ENCODE measurements at regions not wholly inside any gene's neighbourhood (a gene's known extent, or its start where the extent isn't known, plus 50 kb on each side); places are given as distances from the start of the nearest gene placed in this dataset.
"Not testable (repeated sequence)": the region's sequence is repeated elsewhere in the genome, so short reads cannot be mapped to it uniquely, and the experiment has no call there.

DNA sequence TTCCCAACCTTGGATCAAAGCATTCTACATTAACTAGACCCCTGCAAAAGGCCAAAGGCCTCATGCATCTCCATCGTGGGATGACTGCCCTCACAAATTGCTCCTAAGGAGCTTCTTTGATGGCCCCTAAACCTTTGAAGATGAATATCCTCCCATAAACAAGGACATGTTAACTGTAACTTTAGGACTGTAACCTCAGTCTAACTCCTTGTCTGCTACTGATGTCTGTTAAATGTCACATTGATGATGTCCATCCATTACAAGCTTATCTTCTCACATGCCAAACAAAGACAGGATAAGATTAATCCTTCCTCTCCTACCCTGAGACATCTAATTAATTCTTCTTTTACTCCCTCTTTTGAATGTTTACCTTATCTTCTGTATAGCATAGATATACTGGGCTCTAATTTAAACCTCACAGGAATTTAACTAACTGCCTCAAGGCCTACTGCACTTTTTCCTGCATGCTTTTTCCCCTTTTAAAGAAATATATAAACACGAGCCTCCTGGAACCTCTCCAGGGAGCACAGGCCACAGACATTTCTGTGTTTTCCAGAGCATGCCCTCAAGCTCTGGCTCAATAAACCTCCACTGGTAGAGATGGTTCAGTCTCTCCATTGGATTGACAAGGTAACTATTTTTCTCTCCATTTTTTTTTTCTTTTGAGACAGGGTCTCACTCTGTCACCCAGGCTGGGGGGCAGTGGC is 90.6 kb upstream of the SLC25A48 start:
- POLR2A ChIA-PET, result no interaction called here
- TF ChIP-seq NFRKB (IDR thresholded peaks at IDR 0.05) (no peak), ZNF384 (IDR thresholded peaks at IDR 0.05) (no peak), ELF4 (IDR thresholded peaks at IDR 0.05) (no peak), SP1 (IDR thresholded peaks at IDR 0.05) (no peak), SUZ12 (IDR thresholded peaks at IDR 0.05) (no peak), FOXK2 (IDR thresholded peaks at IDR 0.05) (no peak), ARNT (IDR thresholded peaks at IDR 0.05) (no peak), LEF1 (IDR thresholded peaks at IDR 0.05; ENCODE audit: borderline replicate concordance) (no peak), FOXM1 (IDR thresholded peaks at IDR 0.05; ENCODE audit: borderline replicate concordance) (no peak), L3MBTL2 (conservative IDR thresholded peaks at IDR 0.05) (no peak), FOXA1 (IDR thresholded peaks at IDR 0.05) (no peak), BHLHE40 (IDR thresholded peaks at IDR 0.05; ENCODE audit: borderline replicate concordance) (no peak), HDGF (IDR thresholded peaks at IDR 0.05; ENCODE audit: borderline replicate concordance) (no peak), CTBP1 (IDR thresholded peaks at IDR 0.05; ENCODE audit: borderline replicate concordance) (no peak), TARDBP (IDR thresholded peaks at IDR 0.05) (no peak)
- TF ChIP-seq, protein P1, sequence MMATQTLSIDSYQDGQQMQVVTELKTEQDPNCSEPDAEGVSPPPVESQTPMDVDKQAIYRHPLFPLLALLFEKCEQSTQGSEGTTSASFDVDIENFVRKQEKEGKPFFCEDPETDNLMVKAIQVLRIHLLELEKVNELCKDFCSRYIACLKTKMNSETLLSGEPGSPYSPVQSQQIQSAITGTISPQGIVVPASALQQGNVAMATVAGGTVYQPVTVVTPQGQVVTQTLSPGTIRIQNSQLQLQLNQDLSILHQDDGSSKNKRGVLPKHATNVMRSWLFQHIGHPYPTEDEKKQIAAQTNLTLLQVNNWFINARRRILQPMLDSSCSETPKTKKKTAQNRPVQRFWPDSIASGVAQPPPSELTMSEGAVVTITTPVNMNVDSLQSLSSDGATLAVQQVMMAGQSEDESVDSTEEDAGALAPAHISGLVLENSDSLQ (IDR thresholded peaks at IDR 0.05), result no peak
- no peak for DNase-seq (ENCODE audit: extremely low spot score)
- CTCF ChIA-PET, result interaction anchor here (0.7 kb wide), 1 partner anchor 14 kb away, joined by 3 read pairs; no protein-coding TSS in a partner anchor

DNA sequence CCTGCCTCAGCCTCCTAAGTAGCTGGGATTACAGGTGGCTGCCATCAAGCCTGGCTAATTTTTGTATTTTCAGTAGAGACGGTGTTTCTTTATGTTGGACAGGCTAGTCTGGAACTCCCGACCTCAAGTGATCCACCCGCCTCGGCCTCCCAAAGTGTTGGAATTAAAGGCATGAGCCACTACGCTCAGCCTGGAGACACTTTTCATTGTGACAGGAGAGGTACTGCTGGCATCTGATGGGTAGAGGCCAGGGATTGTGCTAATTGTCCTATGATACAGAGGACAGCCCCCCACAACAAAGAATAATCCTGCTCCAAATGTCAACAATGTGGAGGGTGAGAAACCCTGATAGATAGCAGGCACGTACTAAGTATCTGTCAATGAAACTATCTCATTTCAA is 91.3 kb upstream of the SLC25A48 start:
- no peak for DNase-seq (ENCODE audit: extremely low spot score)
- ChIA-PET POLR2A (no interaction called here), CTCF (interaction anchor here (0.7 to 1.2 kb wide), 2 partner anchors 14 to 92 kb away, joined by 3 read pairs; partner anchors contain the start of gene SLC25A48)
- TF ChIP-seq SUZ12 (IDR thresholded peaks at IDR 0.05), result no peak
- no peak for TF ChIP-seq ZNF384 (IDR thresholded peaks at IDR 0.05)
- TF ChIP-seq, protein P1 (IDR thresholded peaks at IDR 0.05), result no peak
- TF ChIP-seq L3MBTL2 (conservative IDR thresholded peaks at IDR 0.05), result no peak
- TF ChIP-seq SP1 (IDR thresholded peaks at IDR 0.05), result no peak
- TF ChIP-seq FOXM1 (IDR thresholded peaks at IDR 0.05; ENCODE audit: borderline replicate concordance), result no peak
- no peak for TF ChIP-seq FOXA1 (IDR thresholded peaks at IDR 0.05)
- no peak for TF ChIP-seq NFRKB (IDR thresholded peaks at IDR 0.05)
- no peak for TF ChIP-seq LEF1 (IDR thresholded peaks at IDR 0.05; ENCODE audit: borderline replicate concordance)
- TF ChIP-seq BHLHE40 (IDR thresholded peaks at IDR 0.05; ENCODE audit: borderline replicate concordance), result no peak
- no peak for TF ChIP-seq TARDBP (IDR thresholded peaks at IDR 0.05)

DNA sequence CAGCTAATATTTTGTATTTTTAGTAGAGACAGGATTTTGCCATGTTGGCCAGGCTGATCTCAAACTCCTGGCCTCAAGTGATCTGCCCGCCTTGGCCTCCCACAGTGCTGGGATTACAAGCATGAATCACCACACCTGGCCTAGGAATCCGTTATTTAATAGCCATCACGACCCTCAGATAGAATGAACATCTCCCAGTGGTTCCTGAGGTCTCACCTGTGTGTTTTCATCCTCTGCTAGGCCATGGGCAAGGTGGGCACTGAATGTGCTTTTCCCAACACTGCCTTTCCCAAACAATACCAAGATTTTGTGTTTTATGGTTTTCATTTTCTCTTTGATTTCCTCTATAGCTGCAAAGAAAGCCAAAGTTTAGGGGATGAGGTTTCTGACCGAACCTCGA is 92.2 kb upstream of the SLC25A48 start:
- POLR2A ChIA-PET; DNase-seq (ENCODE audit: extremely low spot score): not testable (repeated sequence)
- CTCF ChIA-PET, result interaction anchor here (1.2 kb wide), 1 partner anchor 93 kb away, joined by 3 read pairs; the partner anchor contains the start of gene SLC25A48

DNA sequence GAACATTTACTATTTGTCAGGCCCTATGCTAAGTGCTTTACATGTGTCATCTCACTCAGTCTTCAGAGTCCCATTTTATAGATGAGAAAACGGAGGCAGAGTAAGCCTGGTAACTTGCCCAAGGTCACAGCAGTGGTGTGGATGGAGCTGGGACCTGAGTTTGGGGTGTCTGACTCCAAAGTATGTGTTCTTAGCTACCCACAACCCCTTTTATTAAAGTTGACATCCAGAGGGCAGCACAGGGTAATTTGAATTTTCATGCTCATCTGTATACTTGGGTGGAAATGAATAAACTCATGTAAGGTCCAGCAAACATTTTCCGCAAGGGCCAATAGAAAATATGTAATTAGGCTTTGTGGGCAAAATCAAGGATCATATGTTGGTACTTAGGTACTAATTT is 93.4 kb upstream of the SLC25A48 start:
- TF ChIP-seq L3MBTL2 (conservative IDR thresholded peaks at IDR 0.05) (no peak), SUZ12 (IDR thresholded peaks at IDR 0.05) (no peak), CTBP1 (IDR thresholded peaks at IDR 0.05; ENCODE audit: borderline replicate concordance) (no peak), ARNT (IDR thresholded peaks at IDR 0.05) (no peak), NFRKB (IDR thresholded peaks at IDR 0.05) (no peak), HDGF (IDR thresholded peaks at IDR 0.05; ENCODE audit: borderline replicate concordance) (no peak), ZNF384 (IDR thresholded peaks at IDR 0.05) (no peak)
- ChIA-PET POLR2A (no interaction called here), CTCF (interaction anchor here (0.6 to 1.0 kb wide), 4 partner anchors 90 to 180 kb away, joined by 3 to 5 read pairs (median 4); no protein-coding TSS in a partner anchor)
- no peak for DNase-seq (ENCODE audit: extremely low spot score)

DNA sequence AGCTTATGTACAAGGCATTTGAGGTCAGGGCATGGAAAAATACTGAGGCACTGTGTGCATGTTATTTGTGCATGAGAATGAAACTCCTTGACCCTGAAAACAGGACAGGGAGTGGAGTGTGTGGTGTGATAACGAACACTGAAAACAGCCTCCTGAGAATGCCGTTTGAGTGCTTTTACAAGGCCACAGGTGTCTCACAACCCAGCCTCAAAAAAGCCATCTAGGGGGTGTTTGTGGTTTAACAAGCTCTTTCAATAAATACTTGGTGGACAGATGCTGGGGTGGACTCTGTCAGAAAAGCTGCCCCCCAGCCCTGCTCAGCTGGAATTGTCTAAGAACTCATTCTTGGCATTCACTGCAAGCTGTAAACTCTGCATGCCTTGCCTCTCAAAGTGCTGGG is 94.0 kb upstream of the SLC25A48 start:
- ChIA-PET POLR2A (no interaction called here), CTCF (interaction anchor here (0.6 to 1.0 kb wide), 5 partner anchors 36 to 180 kb away, joined by 3 to 5 read pairs (median 3); no protein-coding TSS in a partner anchor)
- TF ChIP-seq SP1 (IDR thresholded peaks at IDR 0.05), result no peak
- TF ChIP-seq SUZ12 (IDR thresholded peaks at IDR 0.05), result no peak
- TF ChIP-seq, protein P1 (IDR thresholded peaks at IDR 0.05), result no peak
- no peak for TF ChIP-seq ZNF384 (IDR thresholded peaks at IDR 0.05)
- TF ChIP-seq NFRKB (IDR thresholded peaks at IDR 0.05), result no peak
- TF ChIP-seq ELF4 (IDR thresholded peaks at IDR 0.05), result no peak
- no peak for TF ChIP-seq FOXA1 (IDR thresholded peaks at IDR 0.05)
- no peak for TF ChIP-seq CTBP1 (IDR thresholded peaks at IDR 0.05; ENCODE audit: borderline replicate concordance)
- TF ChIP-seq ARNT (IDR thresholded peaks at IDR 0.05), result no peak
- DNase-seq (ENCODE audit: extremely low spot score), result no peak

DNA sequence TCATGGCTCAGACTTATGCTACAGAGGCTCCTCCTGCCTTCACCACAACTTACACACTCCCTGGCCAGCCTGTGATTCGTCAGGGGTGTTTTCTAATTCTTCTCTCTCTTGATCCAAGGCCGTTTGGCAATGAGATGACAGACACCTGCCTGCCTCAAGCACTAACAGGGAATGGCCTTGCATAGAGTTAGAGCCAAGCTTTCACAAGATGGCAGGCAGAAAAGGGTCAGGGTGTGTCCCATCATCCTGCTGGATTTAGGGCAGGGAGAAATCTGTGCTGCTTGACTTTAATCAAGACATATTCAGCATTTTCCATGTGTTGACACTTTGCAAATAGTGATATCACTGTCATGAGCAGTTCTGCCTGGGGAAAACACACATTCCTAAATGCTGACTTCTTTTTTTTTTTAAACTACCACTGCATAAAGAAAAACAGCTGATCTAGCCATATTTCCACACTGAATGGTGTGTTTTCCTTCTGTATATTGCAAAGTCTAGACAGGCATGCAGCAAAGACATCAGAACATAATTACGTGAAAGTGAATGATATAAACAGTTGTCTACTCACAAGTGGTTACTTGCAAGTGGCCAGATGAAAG is 95.0 kb upstream of the SLC25A48 start:
- POLR2A ChIA-PET, result no interaction called here
- CTCF ChIA-PET, result interaction anchor here (0.8 to 1.0 kb wide), 2 partner anchors 35 to 173 kb away, joined by 3 read pairs; no protein-coding TSS in a partner anchor

More for the DNA sequence above, 95.0 kb upstream of the SLC25A48 start:
- no peak for TF ChIP-seq BHLHE40 (IDR thresholded peaks at IDR 0.05; ENCODE audit: borderline replicate concordance)
- no peak for TF ChIP-seq FOXM1 (IDR thresholded peaks at IDR 0.05; ENCODE audit: borderline replicate concordance)
- TF ChIP-seq FOXA1 (IDR thresholded peaks at IDR 0.05), result no peak
- no peak for TF ChIP-seq TARDBP (IDR thresholded peaks at IDR 0.05)
- TF ChIP-seq NFRKB (IDR thresholded peaks at IDR 0.05), result no peak
- TF ChIP-seq L3MBTL2 (conservative IDR thresholded peaks at IDR 0.05), result no peak
- TF ChIP-seq HDGF (IDR thresholded peaks at IDR 0.05; ENCODE audit: borderline replicate concordance), result no peak
- DNase-seq (ENCODE audit: extremely low spot score), result no peak

Data from HEK293T (cell line).